Mucosa of descending colon (tissue), 3 donors: ENCODE measurements at regions not wholly inside any gene's neighbourhood (a gene's known extent, or its start where the extent isn't known, plus 50 kb on each side); places are given as distances from the start of the nearest gene placed in this dataset.

Experiments used
- ATAC-seq: fragments of 200-7000 bp; cut with Tn5 transposase; one replicate; pipeline ENCODE4 v1.9.1; 2020; ENCODE audit warnings: mild to moderate bottlenecking, moderate library complexity
- DNase-seq, 3 donors: peaks; one replicate each; pipeline ENCODE4 v3.0.0-alpha.2; 2020
- H3K36me3 ChIP-seq: fragments of 200-600 bp; one replicate; pipeline ENCODE4 v1.8.0; 2021; ENCODE audit warnings: low read depth, mild to moderate bottlenecking
- H3K4me1 ChIP-seq: fragments of 200-600 bp; one replicate; pipeline ENCODE4 v1.8.0; 2021; ENCODE audit warnings: low read depth, mild to moderate bottlenecking
- H3K4me3 ChIP-seq: fragments of 200-600 bp; one replicate; pipeline ENCODE4 v1.8.0; 2021; ENCODE audit warnings: mild to moderate bottlenecking
- H3K9me3 ChIP-seq: fragments of 200-600 bp; one replicate; pipeline ENCODE4 v1.8.0; 2021; ENCODE audit warnings: mild to moderate bottlenecking
- intact Hi-C, 2 donors: fragments of 100-400 bp; cut with DNase I in 1 of 2; cut with micrococcal nuclease in 1 of 2; formaldehyde crosslinking; loops; one replicate each; pipeline versions ENCODE4 v1.11.0 to v1.11.1; 2022; cut with DNase I, micrococcal nuclease
- TF ChIP-seq, protein P1 (sequence below): fragments of 200-600 bp; IDR thresholded peaks from one replicate; pipeline ENCODE4 v1.8.0; 2022; ENCODE audit warnings: antibody characterized with exemption, mild to moderate bottlenecking
- donor health status: DM: no; HTN: no; CAD: no; lungs with moderate emphysema.
- donor health status: DM: no; HTN: no; CAD: no.
- donor health status: DM: no; HTN: yes; CAD: no.

DNA sequence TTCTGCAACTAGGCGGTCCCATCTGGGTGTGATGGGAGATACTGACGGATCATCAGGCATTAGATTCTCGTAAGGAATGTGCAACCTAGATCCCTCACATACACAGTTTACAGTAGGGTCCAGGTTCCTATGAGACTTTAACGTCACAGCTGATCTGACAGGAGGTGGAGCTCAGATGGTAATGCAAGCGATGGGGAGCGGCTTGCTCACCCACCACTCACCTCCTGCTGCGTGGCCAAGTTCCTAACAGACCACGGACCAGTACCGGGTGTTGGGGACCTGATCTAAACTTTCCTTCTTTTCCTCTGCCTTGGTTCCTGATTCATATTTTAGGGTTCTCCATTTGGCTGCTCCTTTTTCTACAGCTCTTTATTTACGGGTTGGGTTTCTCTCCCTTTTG lies 479.8 kb downstream of the BCAT1 start:
- Histone ChIP-seq H3K36me3 (no peaks in the 10 kb centered on the region), H3K9me3 (no peaks in the 10 kb centered on the region), H3K4me3 (no peak overlapping the region), H3K4me1 (no peaks in the 10 kb centered on the region)
- intact Hi-C loops: no loop called here
- ATAC-seq (no peak), DNase-seq (no peak)
- TF ChIP-seq, protein P1, sequence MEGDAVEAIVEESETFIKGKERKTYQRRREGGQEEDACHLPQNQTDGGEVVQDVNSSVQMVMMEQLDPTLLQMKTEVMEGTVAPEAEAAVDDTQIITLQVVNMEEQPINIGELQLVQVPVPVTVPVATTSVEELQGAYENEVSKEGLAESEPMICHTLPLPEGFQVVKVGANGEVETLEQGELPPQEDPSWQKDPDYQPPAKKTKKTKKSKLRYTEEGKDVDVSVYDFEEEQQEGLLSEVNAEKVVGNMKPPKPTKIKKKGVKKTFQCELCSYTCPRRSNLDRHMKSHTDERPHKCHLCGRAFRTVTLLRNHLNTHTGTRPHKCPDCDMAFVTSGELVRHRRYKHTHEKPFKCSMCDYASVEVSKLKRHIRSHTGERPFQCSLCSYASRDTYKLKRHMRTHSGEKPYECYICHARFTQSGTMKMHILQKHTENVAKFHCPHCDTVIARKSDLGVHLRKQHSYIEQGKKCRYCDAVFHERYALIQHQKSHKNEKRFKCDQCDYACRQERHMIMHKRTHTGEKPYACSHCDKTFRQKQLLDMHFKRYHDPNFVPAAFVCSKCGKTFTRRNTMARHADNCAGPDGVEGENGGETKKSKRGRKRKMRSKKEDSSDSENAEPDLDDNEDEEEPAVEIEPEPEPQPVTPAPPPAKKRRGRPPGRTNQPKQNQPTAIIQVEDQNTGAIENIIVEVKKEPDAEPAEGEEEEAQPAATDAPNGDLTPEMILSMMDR: no peak

DNA sequence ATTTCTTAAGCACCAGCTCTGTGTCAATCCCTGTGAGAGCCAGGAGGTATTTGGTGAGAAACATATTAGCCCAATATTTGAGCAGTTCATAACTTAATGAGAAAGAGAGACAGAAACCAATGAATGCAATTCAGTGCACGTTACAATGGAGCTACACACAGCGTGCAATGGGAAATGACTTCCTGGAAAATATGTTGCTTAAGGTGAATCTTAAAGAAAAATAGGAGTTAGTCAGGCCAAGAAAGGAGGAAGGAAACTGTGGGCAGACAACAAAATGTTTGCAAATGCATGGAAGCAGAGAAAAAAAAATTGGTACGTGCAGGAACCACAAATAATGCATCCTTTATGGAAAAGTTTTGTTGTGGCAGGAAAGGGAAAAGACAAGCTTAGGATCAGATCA lies 481.7 kb downstream of the BCAT1 start:
- intact Hi-C loops: no loop called here
- no peak for DNase-seq
- TF ChIP-seq, protein P1: no peak
- Histone ChIP-seq H3K4me3 (no peak overlapping the region), H3K9me3 (no peaks in the 10 kb centered on the region), H3K4me1 (no peaks in the 10 kb centered on the region), H3K36me3 (no peaks in the 10 kb centered on the region)
- ATAC-seq: no peak

DNA sequence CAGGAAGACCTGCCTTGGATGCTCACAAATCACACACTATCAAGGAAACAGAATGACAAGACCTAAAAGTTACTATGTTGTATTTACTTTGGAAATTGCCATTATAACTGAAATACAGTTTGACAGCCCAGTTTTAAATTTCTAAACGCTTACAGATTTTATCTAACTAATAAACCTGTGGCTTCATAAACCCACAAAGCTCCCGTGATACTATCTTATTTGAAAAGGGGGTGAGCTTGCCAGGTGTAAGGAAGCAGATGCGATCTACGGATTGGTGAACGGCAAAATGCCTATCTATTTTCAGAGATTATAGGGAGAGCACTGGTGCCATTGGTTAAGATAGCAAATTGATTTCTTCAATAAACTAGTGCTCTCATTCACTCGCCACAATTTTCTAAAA lies 485.5 kb downstream of the BCAT1 start:
- DNase-seq (no peak), ATAC-seq (no peak)
- Histone ChIP-seq H3K36me3 (no peaks in the 10 kb centered on the region), H3K9me3 (no peaks in the 10 kb centered on the region), H3K4me3 (no peak overlapping the region), H3K4me1 (no peaks in the 10 kb centered on the region)
- intact Hi-C loops: no loop called here
- TF ChIP-seq, protein P1: no peak

GRCh38 chr12:24462946-24463345 lies 486.0 kb downstream of the BCAT1 start:
- Histone ChIP-seq H3K36me3 (no peaks in the 10 kb centered on the region), H3K4me1 (no peaks in the 10 kb centered on the region), H3K9me3 (no peaks in the 10 kb centered on the region), H3K4me3 (no peak overlapping the region)
- DNase-seq (no peak), ATAC-seq (no peak)
- TF ChIP-seq, protein P1: no peak
- intact Hi-C loops: no loop called here

- intact Hi-C loops: no loop called here
- H3K36me3 ChIP-seq: no peaks in the 10 kb centered on the region
- no peak for DNase-seq
- ATAC-seq: no peak
- TF ChIP-seq, protein P1: no peak
- no peak overlapping the region for H3K4me3 ChIP-seq
- H3K9me3 ChIP-seq: no peaks in the 10 kb centered on the region
- no peaks in the 10 kb centered on the region for H3K4me1 ChIP-seq
These were observed 488.4 kb downstream of the BCAT1 start for GRCh38 chr12:24460506-24460905.

- TF ChIP-seq, protein P1: no peak
- intact Hi-C loops: no loop called here
- no peaks in the 10 kb centered on the region for H3K9me3 ChIP-seq
- DNase-seq (no peak), ATAC-seq (no peak)
- H3K4me1 ChIP-seq: no peaks in the 10 kb centered on the region
- H3K4me3 ChIP-seq: no peak overlapping the region
- no peaks in the 10 kb centered on the region for H3K36me3 ChIP-seq
These were observed 488.8 kb downstream of the BCAT1 start for GRCh38 chr12:24460099-24460498.
